ENCODE measurements at regions not wholly inside any gene's neighbourhood (a gene's known extent, or its start where the extent isn't known, plus 50 kb on each side); places are given as distances from the start of the nearest gene placed in this dataset.

DNA sequence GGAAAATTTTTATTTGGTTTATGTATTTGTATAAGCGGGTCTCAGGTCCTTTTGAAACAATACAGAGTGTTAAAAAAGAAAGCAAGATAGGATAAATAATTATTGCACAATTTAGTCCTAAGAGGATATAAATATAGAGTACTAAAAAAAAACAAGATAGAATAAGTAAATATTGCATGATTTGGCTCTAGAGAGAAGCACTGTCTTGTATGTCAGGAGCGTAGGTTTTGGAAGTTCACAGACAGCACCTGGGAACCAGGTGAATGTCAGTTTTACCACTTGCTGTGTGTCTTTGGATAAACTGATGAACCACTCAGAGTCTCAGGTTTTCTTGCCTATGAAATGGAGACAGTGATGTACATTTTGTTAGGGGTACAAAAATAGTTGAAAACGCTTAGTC, 266.2 kb upstream of the ADAMTSL1 start:
- Histone ChIP-seq H3K79me2 (ENCODE audit: insufficient read depth, low read length) (no peaks in the 10 kb centered on the region), H3K9me3 (ENCODE audit: control insufficient read depth in 1 of 2, insufficient read depth in 1 of 2, low read depth in 1 of 2, low read length in 2 of 2) (no peaks in the 10 kb centered on the region; a peak in 2 of 4 replicates), H3K27me3 (ENCODE audit: insufficient read depth, low read length) (no peaks in the 10 kb centered on the region), H3K4me1 (ENCODE audit: control insufficient read depth in 1 of 2, insufficient read depth in 2 of 2, low read length in 2 of 2) (no peaks in the 10 kb centered on the region), H3K27ac (ENCODE audit: low read depth, low read length) (no peak overlapping the region), H3K9ac (ENCODE audit: low read length) (no peak overlapping the region), H4K20me1 (ENCODE audit: insufficient read depth) (no peaks in the 10 kb centered on the region), H2AFZ (ENCODE audit: low read depth, low read length, poor library complexity, severe bottlenecking) (no peak overlapping the region), H3K4me2 (ENCODE audit: low read length) (no peak overlapping the region), H3K36me3 (ENCODE audit: control insufficient read depth in 1 of 2, insufficient read depth in 2 of 2, low read length in 2 of 2) (no peaks in the 10 kb centered on the region), H3K9me2 (ENCODE audit: insufficient read depth) (no peaks in the 10 kb centered on the region), H3K4me3 (replicated peaks in 1 of 2; ENCODE audit: low read depth in 1 of 2, low read length in 2 of 2) (no peak overlapping the region)
- ATAC-seq (no peak), DNase-seq (ENCODE audit: low read depth, low spot score) (no peak)
- TF ChIP-seq FOSL1 (IDR thresholded peaks at IDR 0.05; ENCODE audit: low read depth) = no peak
- no peak for TF ChIP-seq EZH2 (IDR thresholded peaks at IDR 0.05)
- TF ChIP-seq EZH2phosphoT487 (IDR thresholded peaks at IDR 0.05; ENCODE audit: borderline replicate concordance) = no peak
- no peak for TF ChIP-seq YY1 (IDR thresholded peaks at IDR 0.05; ENCODE audit: extremely low read depth, insufficient replicate concordance, low read depth, low read length)
- TF ChIP-seq, protein P1, sequence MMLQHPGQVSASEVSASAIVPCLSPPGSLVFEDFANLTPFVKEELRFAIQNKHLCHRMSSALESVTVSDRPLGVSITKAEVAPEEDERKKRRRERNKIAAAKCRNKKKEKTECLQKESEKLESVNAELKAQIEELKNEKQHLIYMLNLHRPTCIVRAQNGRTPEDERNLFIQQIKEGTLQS (IDR thresholded peaks at IDR 0.05) = no peak
- no peak for TF ChIP-seq ZFX (IDR thresholded peaks at IDR 0.05)
- no peak for TF ChIP-seq SP1 (IDR thresholded peaks at IDR 0.05; ENCODE audit: low read depth)
- no peak for TF ChIP-seq ELF1 (IDR thresholded peaks at IDR 0.05; ENCODE audit: borderline replicate concordance, low read depth)
- no peak for TF ChIP-seq SRF (IDR thresholded peaks at IDR 0.05; ENCODE audit: low read depth)
- TF ChIP-seq POLR2AphosphoS5 (IDR thresholded peaks at IDR 0.05; ENCODE audit: low read depth, low read length) = no peak
- TF ChIP-seq, protein P2, sequence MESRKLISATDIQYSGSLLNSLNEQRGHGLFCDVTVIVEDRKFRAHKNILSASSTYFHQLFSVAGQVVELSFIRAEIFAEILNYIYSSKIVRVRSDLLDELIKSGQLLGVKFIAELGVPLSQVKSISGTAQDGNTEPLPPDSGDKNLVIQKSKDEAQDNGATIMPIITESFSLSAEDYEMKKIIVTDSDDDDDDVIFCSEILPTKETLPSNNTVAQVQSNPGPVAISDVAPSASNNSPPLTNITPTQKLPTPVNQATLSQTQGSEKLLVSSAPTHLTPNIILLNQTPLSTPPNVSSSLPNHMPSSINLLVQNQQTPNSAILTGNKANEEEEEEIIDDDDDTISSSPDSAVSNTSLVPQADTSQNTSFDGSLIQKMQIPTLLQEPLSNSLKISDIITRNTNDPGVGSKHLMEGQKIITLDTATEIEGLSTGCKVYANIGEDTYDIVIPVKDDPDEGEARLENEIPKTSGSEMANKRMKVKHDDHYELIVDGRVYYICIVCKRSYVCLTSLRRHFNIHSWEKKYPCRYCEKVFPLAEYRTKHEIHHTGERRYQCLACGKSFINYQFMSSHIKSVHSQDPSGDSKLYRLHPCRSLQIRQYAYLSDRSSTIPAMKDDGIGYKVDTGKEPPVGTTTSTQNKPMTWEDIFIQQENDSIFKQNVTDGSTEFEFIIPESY (IDR thresholded peaks at IDR 0.05; ENCODE audit: extremely low read depth, insufficient replicate concordance, low read length) = no peak
- TF ChIP-seq CEBPB (IDR thresholded peaks at IDR 0.05; ENCODE audit: low read depth) = no peak
- TF ChIP-seq TCF7L2 (IDR thresholded peaks at IDR 0.05; ENCODE audit: borderline replicate concordance, extremely low read depth, insufficient read depth, insufficient read length) = no peak
- no peak for TF ChIP-seq CBX3 (IDR thresholded peaks at IDR 0.05; ENCODE audit: low read depth)
- no peak for TF ChIP-seq JUND (IDR thresholded peaks at IDR 0.05)
- TF ChIP-seq RAD21 (IDR thresholded peaks at IDR 0.05; ENCODE audit: low read depth) = no peak
- no peak for TF ChIP-seq POLR2A (IDR thresholded peaks at IDR 0.05; ENCODE audit: borderline replicate concordance, extremely low read depth, insufficient read depth, insufficient read length)
- TF ChIP-seq, protein P3, sequence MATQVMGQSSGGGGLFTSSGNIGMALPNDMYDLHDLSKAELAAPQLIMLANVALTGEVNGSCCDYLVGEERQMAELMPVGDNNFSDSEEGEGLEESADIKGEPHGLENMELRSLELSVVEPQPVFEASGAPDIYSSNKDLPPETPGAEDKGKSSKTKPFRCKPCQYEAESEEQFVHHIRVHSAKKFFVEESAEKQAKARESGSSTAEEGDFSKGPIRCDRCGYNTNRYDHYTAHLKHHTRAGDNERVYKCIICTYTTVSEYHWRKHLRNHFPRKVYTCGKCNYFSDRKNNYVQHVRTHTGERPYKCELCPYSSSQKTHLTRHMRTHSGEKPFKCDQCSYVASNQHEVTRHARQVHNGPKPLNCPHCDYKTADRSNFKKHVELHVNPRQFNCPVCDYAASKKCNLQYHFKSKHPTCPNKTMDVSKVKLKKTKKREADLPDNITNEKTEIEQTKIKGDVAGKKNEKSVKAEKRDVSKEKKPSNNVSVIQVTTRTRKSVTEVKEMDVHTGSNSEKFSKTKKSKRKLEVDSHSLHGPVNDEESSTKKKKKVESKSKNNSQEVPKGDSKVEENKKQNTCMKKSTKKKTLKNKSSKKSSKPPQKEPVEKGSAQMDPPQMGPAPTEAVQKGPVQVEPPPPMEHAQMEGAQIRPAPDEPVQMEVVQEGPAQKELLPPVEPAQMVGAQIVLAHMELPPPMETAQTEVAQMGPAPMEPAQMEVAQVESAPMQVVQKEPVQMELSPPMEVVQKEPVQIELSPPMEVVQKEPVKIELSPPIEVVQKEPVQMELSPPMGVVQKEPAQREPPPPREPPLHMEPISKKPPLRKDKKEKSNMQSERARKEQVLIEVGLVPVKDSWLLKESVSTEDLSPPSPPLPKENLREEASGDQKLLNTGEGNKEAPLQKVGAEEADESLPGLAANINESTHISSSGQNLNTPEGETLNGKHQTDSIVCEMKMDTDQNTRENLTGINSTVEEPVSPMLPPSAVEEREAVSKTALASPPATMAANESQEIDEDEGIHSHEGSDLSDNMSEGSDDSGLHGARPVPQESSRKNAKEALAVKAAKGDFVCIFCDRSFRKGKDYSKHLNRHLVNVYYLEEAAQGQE (IDR thresholded peaks at IDR 0.05; ENCODE audit: low read depth) = no peak
- TF ChIP-seq, protein P4, sequence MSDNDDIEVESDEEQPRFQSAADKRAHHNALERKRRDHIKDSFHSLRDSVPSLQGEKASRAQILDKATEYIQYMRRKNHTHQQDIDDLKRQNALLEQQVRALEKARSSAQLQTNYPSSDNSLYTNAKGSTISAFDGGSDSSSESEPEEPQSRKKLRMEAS (IDR thresholded peaks at IDR 0.05) = no peak
- POLR2A ChIA-PET = no interaction called here
- RAD21 ChIA-PET (ENCODE audit: low non-redundant PET in 1 of 2, low total read pairs in 2 of 2, uncharacterized antibody in 2 of 2, unreplicated experiment in 2 of 2) = no interaction called here
- no TSS peak for BruUV-seq (replicated peaks)
- CTCF ChIA-PET = interaction anchor here (0.8 kb wide), 1 partner anchor 397 kb away, joined by 3 read pairs; no protein-coding TSS in a partner anchor
- intact Hi-C loops (cut with micrococcal nuclease) = loop anchor here (1.0 kb wide), 2 partner anchors 396 to 400 kb away; no protein-coding TSS in a partner anchor
